Transverse colon (tissue), 4 donors: ENCODE measurements at regions not wholly inside any gene's neighbourhood (a gene's known extent, or its start where the extent isn't known, plus 50 kb on each side); places are given as distances from the start of the nearest gene placed in this dataset.

Experiments used
- CTCF ChIP-seq, 5 experiments: fragments of 200-600 bp in 3 of 5; fragments of 450-650 bp in 2 of 5; sonication (generic) in 3 of 5; IDR thresholded peaks; 1 replicate in 2 of 5; 2 replicates in 3 of 5; pipeline ENCODE4 v1.5.1; 2016 to 2017; ENCODE audit warnings: antibody characterized with exemption in 5 of 5, inconsistent platforms in 3 of 5, mild to moderate bottlenecking in 2 of 5, moderate library complexity in 1 of 5
- EP300 ChIP-seq: sonication (generic); formaldehyde crosslinking; IDR thresholded peaks from one replicate; pipeline ENCODE4 v1.6.1; 2017; ENCODE audit warnings: antibody characterized with exemption, low read depth
- POLR2AphosphoS5 ChIP-seq, 3 donors: sonication (generic); formaldehyde crosslinking; IDR thresholded peaks; one replicate each; pipeline ENCODE4 v1.6.1; 2016; ENCODE audit warnings: antibody characterized with exemption in 3 of 3

DNA sequence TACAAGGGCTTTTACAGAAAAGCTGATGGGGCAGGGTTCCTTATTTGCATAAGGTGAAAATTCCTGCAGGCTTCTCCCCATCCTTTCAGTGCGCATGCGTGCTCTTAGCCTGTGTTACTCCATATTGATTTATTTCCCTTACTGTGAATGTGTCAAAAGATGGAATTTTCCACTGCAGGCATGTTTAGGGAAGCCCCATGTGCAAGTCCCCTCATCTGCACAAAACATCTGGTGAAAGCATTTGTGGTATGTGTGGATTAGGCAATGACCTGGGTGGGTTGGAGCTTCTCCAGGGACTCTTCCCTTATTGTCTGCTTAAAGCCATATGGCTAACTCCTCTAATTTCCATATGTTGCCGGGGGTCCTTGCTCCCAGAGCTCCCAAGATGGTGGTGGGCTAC lies 912.7 kb upstream of the LRFN5 start:
- TF ChIP-seq CTCF (IDR thresholded peaks at IDR 0.05) (no peak), EP300 (no peak), POLR2AphosphoS5 (IDR thresholded peaks at IDR 0.05) (no peak)
